ENCODE measurements at regions not wholly inside any gene's neighbourhood (a gene's known extent, or its start where the extent isn't known, plus 50 kb on each side); places are given as distances from the start of the nearest gene placed in this dataset.

DNA sequence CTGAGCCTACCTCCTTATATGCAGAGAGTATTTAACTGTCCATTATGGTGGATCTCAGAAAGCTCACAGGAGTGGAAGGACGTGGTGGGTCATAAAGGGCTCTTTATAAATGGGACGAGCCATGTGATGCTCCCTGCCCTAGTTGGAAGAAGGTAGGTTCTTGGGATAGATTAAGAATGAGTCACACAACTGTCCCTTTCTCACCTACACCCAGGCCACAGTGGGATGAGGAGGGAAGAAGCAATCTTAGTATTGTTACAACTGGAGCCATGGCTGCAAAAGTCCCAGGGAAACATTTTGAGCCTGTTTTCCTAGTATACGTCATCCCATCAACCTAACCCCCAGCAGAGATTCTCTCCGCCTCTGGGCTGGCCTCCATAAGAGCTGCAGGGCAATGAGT, 229.9 kb downstream of the TTC32 start:
- no peaks in the 10 kb centered on the region for H3K36me3 ChIP-seq (ENCODE audit: control insufficient read depth, insufficient read depth, low read length)
- BruUV-seq (replicated peaks): no TSS peak
- POLR2A ChIA-PET: no interaction called here
- no peaks in the 10 kb centered on the region for H3K27me3 ChIP-seq (ENCODE audit: control insufficient read depth, insufficient read depth, low read length)
- in situ Hi-C loops (cut with HindIII; ENCODE audit: low pct_unique_long_range_greater_than_20kb, low sequenced_read_pairs): no loop called here
- CTCF ChIA-PET: no interaction called here
- H3K4me1 ChIP-seq (ENCODE audit: control insufficient read depth, insufficient read depth, low read length): peaks cover 12% of the 10 kb centered on the region; the same call in 1 of the 2 replicates
- DNase-seq (ENCODE audit: low read depth, low spot score): no peak
- no peaks in the 10 kb centered on the region for H3K9me3 ChIP-seq (ENCODE audit: control insufficient read depth, insufficient read depth, low read depth, low read length)
- intact Hi-C loops (cut with micrococcal nuclease; ENCODE audit: unreplicated experiment): no loop called here
- TF ChIP-seq TCF7L2 (IDR thresholded peaks at IDR 0.05; ENCODE audit: low read depth, low read length) (no peak), POLR2AphosphoS5 (IDR thresholded peaks at IDR 0.05; ENCODE audit: low read depth, low read length) (no peak), SIN3A (IDR thresholded peaks at IDR 0.05; ENCODE audit: borderline replicate concordance, insufficient read depth, low read depth, low read length) (no peak)
- TF ChIP-seq, protein P1, sequence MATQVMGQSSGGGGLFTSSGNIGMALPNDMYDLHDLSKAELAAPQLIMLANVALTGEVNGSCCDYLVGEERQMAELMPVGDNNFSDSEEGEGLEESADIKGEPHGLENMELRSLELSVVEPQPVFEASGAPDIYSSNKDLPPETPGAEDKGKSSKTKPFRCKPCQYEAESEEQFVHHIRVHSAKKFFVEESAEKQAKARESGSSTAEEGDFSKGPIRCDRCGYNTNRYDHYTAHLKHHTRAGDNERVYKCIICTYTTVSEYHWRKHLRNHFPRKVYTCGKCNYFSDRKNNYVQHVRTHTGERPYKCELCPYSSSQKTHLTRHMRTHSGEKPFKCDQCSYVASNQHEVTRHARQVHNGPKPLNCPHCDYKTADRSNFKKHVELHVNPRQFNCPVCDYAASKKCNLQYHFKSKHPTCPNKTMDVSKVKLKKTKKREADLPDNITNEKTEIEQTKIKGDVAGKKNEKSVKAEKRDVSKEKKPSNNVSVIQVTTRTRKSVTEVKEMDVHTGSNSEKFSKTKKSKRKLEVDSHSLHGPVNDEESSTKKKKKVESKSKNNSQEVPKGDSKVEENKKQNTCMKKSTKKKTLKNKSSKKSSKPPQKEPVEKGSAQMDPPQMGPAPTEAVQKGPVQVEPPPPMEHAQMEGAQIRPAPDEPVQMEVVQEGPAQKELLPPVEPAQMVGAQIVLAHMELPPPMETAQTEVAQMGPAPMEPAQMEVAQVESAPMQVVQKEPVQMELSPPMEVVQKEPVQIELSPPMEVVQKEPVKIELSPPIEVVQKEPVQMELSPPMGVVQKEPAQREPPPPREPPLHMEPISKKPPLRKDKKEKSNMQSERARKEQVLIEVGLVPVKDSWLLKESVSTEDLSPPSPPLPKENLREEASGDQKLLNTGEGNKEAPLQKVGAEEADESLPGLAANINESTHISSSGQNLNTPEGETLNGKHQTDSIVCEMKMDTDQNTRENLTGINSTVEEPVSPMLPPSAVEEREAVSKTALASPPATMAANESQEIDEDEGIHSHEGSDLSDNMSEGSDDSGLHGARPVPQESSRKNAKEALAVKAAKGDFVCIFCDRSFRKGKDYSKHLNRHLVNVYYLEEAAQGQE (IDR thresholded peaks at IDR 0.05; ENCODE audit: insufficient read depth in 1 of 2, low read depth in 2 of 2, low read length in 1 of 2): no peak
- TF ChIP-seq, protein P2, sequence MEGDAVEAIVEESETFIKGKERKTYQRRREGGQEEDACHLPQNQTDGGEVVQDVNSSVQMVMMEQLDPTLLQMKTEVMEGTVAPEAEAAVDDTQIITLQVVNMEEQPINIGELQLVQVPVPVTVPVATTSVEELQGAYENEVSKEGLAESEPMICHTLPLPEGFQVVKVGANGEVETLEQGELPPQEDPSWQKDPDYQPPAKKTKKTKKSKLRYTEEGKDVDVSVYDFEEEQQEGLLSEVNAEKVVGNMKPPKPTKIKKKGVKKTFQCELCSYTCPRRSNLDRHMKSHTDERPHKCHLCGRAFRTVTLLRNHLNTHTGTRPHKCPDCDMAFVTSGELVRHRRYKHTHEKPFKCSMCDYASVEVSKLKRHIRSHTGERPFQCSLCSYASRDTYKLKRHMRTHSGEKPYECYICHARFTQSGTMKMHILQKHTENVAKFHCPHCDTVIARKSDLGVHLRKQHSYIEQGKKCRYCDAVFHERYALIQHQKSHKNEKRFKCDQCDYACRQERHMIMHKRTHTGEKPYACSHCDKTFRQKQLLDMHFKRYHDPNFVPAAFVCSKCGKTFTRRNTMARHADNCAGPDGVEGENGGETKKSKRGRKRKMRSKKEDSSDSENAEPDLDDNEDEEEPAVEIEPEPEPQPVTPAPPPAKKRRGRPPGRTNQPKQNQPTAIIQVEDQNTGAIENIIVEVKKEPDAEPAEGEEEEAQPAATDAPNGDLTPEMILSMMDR (IDR thresholded peaks at IDR 0.05): no peak
- no peak overlapping the region for H3K27ac ChIP-seq (ENCODE audit: low read length)
- H3K4me3 ChIP-seq (ENCODE audit: low read depth in 2 of 2, low read length in 2 of 2): no peak overlapping the region
- no peak for ATAC-seq

DNA sequence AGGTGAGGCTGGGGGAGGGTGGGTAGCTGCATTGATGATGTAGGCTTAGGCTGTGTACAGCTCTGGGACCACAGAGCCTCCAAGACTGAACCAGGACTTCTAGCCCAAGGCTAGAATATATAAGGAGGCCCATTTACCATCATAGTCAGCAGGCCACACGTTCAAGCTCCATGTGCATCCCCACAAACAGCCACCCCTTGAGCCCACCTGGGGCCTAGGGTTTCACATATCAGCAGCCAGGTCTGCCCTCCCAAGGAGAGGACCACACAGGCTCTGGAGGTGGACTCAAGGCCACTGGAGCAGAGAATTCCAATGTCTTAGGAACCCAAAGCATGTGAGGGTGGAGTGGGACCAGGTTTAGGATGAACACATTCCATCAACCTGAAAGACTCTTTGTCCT, 230.5 kb downstream of the TTC32 start:
- ChIA-PET POLR2A (no interaction called here), CTCF (no interaction called here)
- intact Hi-C loops (cut with micrococcal nuclease; ENCODE audit: unreplicated experiment): no loop called here
- peaks cover 12% of the 10 kb centered on the region; the same call in 1 of the 2 replicates for H3K4me1 ChIP-seq (ENCODE audit: control insufficient read depth, insufficient read depth, low read length)
- TF ChIP-seq SIN3A (IDR thresholded peaks at IDR 0.05; ENCODE audit: borderline replicate concordance, insufficient read depth, low read depth, low read length): no peak
- TF ChIP-seq TCF7L2 (IDR thresholded peaks at IDR 0.05; ENCODE audit: low read depth, low read length): no peak
- TF ChIP-seq, protein P2 (IDR thresholded peaks at IDR 0.05): no peak
- TF ChIP-seq, protein P1 (IDR thresholded peaks at IDR 0.05; ENCODE audit: insufficient read depth in 1 of 2, low read depth in 2 of 2, low read length in 1 of 2): no peak
- no peak for TF ChIP-seq POLR2AphosphoS5 (IDR thresholded peaks at IDR 0.05; ENCODE audit: low read depth, low read length)
- H3K27ac ChIP-seq (ENCODE audit: low read length): no peak overlapping the region
- ATAC-seq: no peak
- in situ Hi-C loops (cut with HindIII; ENCODE audit: low pct_unique_long_range_greater_than_20kb, low sequenced_read_pairs): no loop called here
- no peak for DNase-seq (ENCODE audit: low read depth, low spot score)
- BruUV-seq (replicated peaks): no TSS peak
- H3K4me3 ChIP-seq (ENCODE audit: low read depth in 2 of 2, low read length in 2 of 2): no peak overlapping the region
- no peaks in the 10 kb centered on the region for H3K9me3 ChIP-seq (ENCODE audit: control insufficient read depth, insufficient read depth, low read depth, low read length)
- no peaks in the 10 kb centered on the region for H3K27me3 ChIP-seq (ENCODE audit: control insufficient read depth, insufficient read depth, low read length)
- no peaks in the 10 kb centered on the region for H3K36me3 ChIP-seq (ENCODE audit: control insufficient read depth, insufficient read depth, low read length)
